ENCODE measurements at regions not wholly inside any gene's neighbourhood (a gene's known extent, or its start where the extent isn't known, plus 50 kb on each side); places are given as distances from the start of the nearest gene placed in this dataset.
"Not testable (repeated sequence)": the region's sequence is repeated elsewhere in the genome, so short reads cannot be mapped to it uniquely, and the experiment has no call there.

- no peak for TF ChIP-seq CTCF (IDR thresholded peaks at IDR 0.05; ENCODE audit: low read length, missing control alignments)
- no peak for DNase-seq (ENCODE audit: low read depth)
- no peak overlapping the region for H3K4me3 ChIP-seq (replicated peaks; ENCODE audit: low read depth, low read length)
Measured at GRCh38 chrX:55924574-55924973, 207.0 kb downstream of the RRAGB start.

GRCh38 chrX:55928529-55928928 lies 211.0 kb downstream of the RRAGB start:
- not testable (repeated sequence) for H3K4me3 ChIP-seq (replicated peaks; ENCODE audit: low read depth, low read length); DNase-seq (ENCODE audit: low read depth)
